ENCODE measurements at regions not wholly inside any gene's neighbourhood (a gene's known extent, or its start where the extent isn't known, plus 50 kb on each side); places are given as distances from the start of the nearest gene placed in this dataset.

DNA sequence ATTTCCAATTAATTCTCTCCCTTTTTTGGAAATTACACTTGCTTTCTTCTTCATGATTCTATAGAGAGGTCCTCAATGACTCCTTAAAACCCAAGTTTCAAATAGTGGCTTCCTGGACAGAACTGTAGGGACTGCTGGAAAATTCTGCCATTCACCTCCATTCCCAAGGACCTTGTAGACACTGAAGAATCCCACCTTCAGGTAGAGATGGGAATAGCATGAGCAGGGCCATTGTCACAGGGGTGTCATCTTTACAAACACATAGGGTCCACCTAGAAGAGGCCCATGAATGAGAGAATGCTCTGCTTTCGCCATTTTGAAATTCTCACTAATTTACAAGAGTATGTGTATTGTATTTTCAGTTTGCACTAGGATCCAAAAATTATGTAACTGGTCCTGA is 701.7 kb upstream of the CELF2 start:
- no peak for DNase-seq

DNA sequence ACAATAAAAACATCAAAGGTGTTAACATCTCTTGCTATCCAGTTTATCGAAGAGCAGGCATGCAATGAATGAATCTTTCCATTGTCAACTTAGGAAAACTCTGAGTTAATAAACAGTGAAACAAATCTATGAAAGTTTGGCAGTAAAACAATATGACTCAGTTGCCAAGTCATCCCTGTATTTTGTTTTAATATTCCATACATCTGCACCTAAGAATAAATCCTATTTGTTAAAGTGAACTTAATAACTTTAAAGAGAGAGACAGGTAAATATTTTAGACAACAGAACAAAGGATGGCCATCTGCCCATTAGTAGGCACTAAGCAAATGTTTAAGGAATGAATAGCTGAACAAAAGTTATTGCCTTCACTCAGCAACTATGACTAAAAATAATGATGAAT is 700.5 kb upstream of the CELF2 start:
- DNase-seq, result no peak

DNA sequence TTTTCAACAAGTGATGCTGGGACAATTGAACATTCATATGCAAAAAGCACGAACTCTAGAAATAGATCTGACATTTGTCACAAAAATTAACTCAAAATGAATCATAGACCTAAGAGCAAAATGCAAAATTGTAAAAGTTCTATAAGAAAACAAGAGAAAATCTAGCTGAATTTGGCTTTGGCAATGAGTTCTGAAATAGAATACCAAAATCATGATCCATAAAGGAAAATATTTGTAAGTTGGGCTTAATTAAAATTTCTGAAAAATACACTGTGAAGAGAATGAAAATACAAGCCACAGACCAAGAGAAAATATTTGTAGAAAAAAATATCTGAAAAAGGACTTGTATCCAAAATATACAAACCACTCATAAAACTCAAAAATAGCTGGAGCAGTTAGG is 698.8 kb upstream of the CELF2 start:
- DNase-seq, result no peak

DNA sequence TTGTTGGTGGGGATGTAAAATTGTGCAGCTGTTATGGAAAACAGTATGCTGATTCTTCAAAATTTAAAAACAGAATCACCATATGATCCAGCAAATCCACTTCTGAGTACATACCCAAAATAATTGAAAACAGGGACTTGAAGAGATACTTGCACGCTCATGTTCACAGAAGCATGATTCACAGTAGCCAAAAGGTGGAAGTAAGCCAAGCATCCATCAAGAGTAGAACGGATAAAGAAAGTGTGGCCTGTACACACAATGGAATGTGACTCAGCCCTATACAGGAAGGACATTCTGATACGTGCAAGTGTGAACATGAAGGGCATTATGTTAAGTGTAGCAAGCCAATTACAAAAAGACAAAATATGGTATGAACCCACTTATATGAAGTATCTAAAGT is 696.7 kb upstream of the CELF2 start:
- no peak for DNase-seq

DNA sequence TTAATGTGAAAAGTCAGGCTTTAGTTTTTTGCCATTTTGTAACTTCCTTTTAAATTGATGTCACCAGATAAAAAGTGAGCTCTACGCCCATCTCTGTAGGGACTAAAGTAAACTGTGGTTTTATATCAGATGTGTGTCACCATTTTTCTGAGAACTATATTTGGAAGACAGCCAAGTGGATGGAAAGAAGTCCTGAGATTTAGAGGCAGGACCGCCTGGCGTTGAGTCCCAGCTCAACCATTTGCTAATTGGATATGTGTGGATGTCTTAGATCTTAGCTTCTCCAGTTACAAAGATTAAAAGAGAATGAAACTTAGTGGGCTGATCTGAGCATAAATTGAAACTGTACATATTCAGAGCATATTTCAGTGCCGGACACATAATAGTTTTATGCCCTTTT is 691.6 kb upstream of the CELF2 start:
- no peak for DNase-seq

DNA sequence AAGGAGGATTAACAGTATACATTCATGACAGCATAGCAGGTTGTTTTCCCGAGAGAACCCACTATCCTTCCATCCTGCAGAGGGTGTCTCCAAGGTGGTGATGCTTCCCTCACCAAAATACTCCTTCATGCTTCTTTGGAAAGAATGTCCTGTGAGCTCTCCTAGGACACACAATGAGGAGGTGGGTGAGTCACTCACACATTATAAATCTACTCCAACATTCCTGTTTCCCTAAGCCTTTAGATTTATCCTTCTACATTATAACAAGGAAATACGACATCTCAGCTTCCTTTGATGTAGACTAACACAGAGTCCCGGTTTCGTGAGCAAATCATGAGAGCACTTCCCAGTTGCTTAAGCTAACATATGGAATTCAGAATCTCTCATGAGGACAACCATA is 689.7 kb upstream of the CELF2 start:
- DNase-seq, result no peak

DNA sequence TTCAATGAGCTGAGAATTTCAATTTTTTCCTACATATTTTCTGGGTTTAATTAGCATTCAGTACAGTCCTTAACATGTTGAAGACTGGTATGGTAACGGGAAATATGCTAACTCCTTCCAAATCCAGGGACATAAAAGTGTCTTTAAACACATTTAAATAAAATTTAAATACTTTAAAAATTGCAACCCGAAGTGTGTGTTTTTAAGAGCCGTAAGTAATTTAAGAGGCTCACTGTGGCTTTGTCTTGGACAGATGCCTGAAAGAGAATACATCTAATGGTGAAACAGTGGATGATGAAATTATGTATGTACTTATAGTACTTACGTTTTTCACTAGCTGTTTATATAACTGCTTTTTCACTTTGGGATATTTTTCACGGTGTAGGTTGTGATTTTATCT is 687.3 kb upstream of the CELF2 start:
- no peak for DNase-seq

DNA sequence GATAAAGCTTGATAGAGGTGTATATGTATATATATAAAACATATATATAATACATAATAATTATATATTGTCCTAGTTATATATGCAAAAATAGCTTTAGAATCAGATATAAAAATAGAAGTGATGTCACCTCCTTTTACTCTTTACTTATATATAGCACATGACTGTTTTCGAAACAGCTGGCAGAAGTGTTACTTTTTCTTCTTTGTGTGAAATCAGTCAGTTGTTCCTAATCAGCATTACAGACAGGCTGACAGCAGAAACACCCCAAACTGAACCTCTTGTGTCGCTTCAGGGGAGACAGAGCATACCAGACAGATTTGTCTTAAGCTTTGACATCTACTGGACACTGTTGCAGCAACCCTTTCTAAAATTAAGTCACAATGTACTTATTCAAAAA is 684.9 kb upstream of the CELF2 start:
- DNase-seq, result no peak

DNA sequence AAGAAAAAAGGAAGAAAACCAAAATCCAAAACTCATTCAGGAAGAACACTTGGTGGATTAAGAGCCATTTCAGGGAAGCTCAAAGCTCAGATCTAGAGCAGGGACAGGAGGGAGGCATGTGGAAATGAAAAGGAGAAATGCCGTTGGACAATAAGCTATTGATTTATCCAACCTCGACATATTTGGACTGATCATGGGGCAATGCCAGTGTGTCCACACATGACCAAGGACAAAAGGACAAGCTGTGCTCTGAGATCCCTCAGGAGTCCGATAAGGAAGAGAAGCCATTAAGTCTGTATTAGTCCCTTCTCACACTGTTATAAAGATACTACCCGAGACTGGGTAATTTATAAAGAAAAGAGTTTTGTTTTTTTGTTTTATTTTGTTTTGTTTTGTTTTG is 684.0 kb upstream of the CELF2 start:
- DNase-seq, result no peak

DNA sequence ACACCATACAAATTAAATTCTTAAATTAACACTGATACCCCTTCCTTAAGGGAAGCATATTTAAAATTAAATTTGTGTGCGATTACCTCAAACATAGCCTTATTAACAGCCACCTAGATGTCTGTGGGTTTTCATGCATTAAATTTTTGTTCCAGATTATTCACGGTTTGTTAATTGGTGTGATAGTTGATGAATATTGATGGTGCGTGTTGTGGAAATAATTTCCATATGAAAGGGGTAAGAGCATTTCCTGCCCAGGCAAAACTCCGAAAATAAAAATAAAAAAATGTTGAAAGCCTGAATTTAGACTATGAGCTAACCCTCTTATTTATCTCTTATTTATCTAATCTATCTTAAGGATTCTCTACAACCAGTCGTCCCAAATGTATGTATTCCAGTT is 679.3 kb upstream of the CELF2 start:
- DNase-seq, result no peak

DNA sequence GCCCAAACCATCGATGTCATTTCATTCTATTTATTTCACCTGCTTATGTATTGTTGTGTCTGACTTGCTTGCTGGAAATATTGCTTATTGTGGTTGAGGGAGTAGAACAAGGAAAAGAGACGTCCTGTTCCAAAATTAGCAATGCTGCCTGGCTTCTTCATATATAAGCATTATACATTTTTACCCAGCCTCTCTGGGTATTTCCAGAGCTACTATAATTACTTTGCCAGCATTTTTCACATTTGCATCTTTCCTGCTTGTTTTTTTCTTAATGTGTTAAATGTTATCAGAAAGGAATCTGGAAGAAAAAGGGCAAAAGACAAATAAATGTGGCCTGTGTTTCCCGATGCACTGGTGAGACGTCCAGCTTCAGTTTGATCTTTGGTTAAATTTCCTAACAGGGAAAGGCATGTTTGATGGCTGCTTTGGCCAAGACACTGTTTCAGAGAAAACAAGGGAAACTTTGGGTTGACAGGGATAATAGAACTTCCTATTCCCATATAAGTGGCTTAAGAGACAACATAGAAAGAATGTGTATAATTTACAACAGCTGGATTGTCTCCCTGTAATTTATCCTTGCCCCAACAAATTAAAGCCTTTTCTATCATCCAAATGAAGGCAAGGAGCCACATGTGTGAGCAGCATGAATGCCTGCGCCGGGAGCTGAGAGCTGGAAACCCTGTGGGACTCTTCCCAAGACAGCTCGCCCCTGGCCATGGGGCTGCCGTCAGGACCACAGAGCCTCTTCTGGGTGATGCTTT is 671.1 kb upstream of the CELF2 start:
- no peak for DNase-seq

DNA sequence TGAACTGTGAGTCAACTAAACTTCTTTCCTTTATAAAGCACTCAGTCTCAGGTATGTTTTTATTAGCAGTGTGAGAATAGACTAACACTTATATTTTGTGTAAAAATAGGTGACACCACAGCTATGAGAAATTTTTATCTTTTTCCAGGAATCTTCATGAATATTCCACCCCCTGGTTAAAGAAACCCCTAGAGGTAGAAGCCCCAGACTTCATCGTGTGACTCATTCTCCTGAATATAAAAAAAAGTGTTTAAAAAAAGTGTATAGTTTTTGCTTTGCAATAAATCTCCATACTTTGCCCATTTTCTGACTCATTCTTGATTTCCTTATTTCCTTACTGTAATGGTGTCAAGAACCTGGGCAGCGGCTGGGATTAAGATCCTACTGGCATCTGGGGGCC is 667.6 kb upstream of the CELF2 start:
- DNase-seq, result no peak

DNA sequence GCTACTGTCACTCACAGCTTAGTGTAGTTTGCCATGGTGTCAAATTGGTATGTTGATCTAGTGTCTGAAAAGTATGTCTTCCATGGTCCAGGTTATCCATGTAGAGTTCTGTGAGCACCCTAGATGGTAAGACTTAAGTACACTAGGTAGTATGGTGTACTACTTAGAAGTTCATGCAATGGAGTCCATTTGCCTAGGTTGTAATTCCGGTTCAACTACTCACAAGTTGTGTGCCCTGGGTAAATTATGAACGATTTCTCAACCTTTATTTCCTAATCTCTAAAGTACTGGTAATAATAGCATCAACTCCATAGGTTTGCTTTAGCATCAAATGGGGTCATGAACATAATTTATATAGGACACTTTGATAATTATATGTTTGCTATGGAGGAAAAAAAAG is 666.2 kb upstream of the CELF2 start:
- no peak for DNase-seq

DNA sequence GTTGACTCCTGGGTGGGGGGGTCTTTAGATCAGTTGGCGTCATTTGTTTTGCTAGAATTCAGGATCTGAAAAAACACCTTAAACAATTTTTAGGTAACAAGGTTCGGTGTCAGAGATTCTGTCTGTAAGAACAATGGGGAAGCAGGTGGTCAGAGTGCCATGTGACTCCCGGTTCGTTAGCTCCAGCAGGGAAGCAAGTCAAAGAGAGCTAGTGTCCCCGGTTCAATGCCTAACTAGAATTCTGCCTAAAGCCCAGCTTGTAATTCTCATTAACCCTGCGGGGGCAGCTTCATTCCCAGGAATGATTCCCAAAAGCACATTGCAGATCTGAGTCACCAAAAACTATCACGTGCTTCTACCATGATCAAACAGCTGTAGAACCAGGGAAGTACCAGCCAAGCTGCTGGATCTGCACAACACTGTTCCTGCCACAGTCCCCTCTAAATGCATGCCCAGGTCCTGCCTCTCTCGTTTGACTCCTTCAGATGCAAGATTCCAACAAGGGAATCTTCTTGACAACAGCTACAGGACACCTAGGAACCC is 664.3 kb upstream of the CELF2 start:
- no peak for DNase-seq

DNA sequence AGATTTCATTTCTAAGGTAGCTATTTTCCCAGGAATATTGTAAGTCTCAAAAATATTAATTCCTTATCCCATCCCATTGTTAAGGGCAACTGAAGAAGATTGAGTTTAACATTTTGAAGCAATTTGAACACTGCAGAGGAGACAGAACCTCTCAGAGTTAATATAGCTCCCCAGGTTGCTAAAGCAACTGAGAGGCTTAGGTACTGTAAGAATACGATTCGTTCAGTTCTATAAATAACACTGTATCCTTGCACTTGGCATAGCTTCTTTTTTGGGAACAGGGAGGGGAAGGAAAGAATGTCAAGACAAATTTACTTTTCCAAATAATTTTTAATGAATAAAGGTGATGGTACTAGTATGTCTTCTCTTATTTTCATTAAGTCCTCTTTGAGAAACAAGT is 658.4 kb upstream of the CELF2 start:
- DNase-seq, result no peak

DNA sequence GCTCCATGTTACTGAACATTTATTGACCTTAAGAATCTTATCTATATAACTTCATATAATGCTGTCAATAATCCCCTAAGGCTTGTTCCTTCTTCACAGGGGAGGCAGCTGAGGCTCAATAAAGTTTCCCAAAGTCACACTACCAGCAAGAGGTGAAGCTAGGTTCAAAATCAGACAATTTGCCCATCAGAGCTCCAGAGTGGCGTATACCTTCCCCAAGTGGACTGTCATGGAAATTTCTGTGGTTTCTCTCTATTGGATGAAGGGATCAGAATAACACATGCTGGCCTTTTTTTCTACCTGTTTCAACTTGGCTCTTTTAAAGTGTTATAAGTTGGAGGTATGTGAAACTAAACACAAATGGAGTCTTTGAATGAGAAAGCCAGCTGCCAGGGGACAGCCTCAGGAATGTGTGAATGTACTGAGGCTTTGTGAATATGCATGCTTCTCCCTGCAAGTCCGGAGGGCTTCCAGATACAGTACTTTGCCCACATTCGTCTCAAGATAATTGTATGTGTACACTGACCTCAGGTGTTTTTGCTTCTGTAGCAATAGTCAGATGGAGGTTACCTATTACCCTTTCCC is 656.3 kb upstream of the CELF2 start:
- no peak for DNase-seq

DNA sequence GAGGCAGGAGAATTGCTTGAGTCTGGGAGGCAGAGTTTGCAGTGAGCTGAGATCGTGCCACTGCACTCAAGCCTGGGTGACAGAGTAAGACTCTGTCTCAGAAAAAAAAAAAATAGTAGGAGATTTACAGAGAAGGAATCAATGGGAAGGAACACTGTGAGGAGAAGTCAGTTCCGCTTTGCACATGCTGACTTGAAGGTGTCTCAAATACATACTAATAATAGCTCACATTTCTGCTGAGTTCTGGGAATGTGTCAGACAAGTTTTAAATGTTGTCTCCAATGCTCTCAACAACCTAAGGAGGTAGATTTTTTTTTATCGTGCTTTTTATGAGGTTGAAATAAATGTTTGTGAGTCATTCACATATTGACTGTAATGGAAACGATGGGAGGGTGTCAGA is 654.9 kb upstream of the CELF2 start:
- DNase-seq, result no peak

DNA sequence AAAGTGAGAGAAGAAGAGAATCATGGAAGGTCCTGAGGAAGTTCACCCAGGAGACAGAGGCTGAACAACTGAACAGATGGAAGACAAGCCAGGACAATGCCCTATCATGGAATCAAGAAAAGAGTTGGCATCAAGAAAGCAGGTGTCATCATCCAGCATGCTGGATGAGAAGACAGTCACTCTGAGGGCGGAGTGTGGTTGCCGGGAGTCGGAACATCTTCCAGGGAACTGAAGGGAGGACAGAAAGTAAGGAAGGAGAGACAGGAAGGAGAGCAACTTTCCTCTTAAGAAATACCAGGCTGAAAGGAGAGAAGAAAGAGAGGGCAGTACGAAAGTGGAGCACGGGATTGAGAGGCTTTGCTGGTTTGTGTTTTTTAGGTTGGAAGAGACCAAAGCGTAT is 654.5 kb upstream of the CELF2 start:
- DNase-seq, result no peak

DNA sequence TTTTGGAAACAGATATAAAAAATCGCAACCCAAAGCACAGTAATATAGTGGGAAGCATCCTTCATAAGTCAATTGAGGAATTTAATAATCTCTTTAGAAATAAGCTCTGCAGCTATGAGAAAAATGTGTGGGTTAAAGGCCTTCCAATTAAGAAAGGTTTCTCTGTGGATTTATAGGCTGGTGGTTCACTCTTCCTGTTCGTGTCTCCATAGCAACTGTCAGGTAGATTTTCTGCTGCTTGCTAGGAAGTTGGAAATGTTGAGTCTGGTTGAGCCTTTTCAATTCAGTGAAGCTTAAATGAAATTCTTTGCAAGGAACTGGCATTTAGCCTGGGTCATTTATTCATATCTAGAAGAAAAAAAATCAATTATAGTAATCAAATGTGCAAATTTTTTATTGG is 652.8 kb upstream of the CELF2 start:
- DNase-seq, result no peak

DNA sequence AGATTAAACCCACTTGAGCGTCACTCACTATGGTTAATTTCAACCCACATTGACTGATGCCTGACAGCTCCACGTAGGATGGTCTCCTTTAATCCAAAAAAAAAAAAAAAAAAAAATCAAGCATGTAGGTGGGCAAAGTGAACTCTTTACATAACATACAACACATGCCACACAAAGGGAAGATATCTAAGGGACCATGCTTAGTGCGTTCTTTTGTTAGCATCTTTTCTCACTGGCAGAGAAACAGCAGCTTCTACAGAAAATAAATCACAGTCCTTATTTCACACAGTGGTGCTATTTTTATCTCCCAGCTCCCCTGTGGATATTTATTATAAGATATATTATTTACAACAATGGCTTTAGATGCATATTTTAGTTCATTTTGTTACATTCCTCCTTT is 652.0 kb upstream of the CELF2 start:
- no peak for DNase-seq

DNA sequence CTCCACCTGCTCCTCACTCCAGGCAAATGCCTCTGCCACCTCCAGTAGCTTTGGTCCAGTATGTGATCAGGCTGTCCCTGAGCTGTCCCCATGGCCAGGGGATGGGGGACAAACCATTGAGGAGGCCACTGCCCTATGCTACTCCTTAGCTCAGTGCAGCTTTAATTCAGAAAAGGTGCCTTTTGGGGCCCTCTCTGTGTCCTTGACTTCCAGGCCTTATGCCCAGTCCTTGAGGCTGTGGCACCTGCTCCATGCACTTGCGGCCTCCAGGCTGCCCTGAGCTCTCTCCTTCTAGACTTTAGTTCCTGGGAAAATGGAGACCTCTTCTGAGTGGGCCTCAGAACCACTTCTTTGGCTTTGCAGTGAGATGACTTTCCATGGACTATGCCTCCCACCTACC is 650.8 kb upstream of the CELF2 start:
- no peak for DNase-seq

DNA sequence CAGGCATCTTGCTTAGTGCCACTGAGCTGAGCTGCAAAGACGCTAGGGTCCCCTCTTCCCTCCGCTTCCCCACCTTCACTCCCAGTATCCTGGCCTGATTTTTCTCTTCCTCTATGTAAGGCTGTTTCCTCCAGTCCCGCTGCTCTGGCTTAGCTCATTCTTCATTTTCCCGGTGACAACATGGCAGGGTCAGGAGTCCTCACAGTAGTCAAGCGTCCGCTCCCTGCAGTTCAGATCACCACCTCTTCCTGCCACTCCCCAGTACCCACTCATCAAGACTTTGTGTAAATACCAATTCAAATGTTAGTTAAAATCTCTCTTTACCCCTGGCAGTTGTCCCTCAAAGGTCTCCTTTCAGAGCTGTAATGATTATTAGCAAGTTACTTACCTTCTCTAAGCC is 650.4 kb upstream of the CELF2 start:
- no peak for DNase-seq

DNA sequence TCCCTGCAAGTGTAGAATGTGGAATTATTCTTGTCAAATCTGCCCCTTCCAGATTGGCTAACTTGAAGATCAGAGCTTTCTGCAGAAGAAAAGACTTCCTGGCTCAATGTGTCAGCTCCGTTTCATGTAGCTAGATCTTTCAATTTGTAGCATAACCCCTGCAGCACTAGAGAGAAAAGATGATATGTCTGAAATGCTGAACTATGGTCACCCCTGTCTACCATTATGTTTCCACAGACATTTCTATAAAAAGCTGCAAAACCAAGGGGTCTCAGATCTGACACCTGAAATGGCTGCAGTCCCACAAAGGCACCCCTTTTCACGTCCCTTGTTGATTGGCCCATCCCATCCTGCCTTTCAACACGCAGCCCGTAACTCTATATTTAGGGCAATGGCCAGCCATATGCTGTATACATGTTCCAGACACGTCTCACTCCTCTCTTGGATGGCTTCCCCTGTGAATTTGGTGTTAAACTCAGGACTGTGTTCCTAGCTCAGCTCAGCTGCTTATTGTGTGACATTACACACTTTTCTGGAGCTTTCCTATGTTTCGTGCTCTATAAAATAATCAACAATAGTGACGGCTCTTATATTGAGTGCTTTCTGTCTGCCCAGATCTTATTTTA is 648.6 kb upstream of the CELF2 start:
- DNase-seq, result no peak

DNA sequence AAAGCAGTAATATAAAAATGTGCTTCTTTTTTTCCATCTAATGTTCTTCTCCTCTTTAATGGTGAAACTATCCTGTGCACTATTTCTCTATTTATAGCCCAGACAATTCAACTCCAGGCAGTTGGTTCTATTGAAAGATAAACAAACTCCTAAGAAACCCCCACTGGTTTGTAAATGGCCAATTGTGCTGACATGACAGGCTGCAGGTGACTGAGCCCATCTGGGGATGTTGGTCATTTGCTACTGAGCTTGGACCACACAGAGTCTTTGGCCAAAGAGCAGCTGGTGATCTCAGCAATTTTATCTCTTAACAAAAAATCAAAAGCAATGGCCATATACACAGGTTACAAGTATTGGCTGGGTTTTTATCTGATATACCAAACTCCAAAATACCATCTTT is 631.8 kb upstream of the CELF2 start:
- no peak for DNase-seq

DNA sequence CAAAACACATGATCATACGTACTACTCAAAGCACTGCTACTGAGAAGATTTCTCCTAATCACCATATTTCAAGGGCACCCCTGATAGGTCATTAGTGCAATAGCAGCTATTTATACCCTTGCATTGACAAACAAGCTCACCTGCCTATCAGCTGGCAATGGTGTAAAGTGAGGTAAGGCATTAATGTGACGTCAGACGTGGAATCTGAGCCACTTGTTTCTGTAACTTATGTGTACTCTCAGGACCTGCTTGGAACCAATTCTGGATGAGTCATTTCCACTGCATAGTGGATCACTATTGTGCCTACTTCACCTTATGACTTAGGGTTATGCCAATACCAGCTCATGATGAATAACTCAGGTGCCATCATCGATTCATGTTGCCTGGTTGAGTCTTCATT is 628.5 kb upstream of the CELF2 start:
- DNase-seq, result no peak

Measured in NCI-H526 (cell line).